IPS DF 6.9 (cell line): ENCODE measurements at regions not wholly inside any gene's neighbourhood (a gene's known extent, or its start where the extent isn't known, plus 50 kb on each side); places are given as distances from the start of the nearest gene placed in this dataset.

Experiments used
- DNase-seq: peaks from one replicate; pipeline ENCODE4 v3.0.0-alpha.2; 2013; ENCODE audit warnings: low read depth, low spot score
- H3K27ac ChIP-seq: one replicate; pipeline ENCODE4 v1.5.1; 2013; ENCODE audit warnings: low read length, control low read depth
- H3K27me3 ChIP-seq: 2 replicates; pipeline ENCODE4 v1.6.1; 2013; ENCODE audit warnings: mild to moderate bottlenecking, low read length; ENCODE audit not compliant: control insufficient read depth, insufficient read depth
- H3K36me3 ChIP-seq: 2 replicates; pipeline ENCODE4 v1.6.1; 2013; ENCODE audit warnings: low read length; ENCODE audit not compliant: control insufficient read depth, insufficient read depth
- H3K4me1 ChIP-seq: 2 replicates; pipeline ENCODE4 v1.6.1; 2013; ENCODE audit warnings: low read length; ENCODE audit not compliant: control insufficient read depth, insufficient read depth
- H3K4me3 ChIP-seq: 2 replicates; pipeline ENCODE4 v1.5.1; 2013; ENCODE audit warnings: mild to moderate bottlenecking, low read length
- H3K9me3 ChIP-seq: 2 replicates; pipeline ENCODE4 v1.6.1; 2013; ENCODE audit warnings: low read length, inconsistent platforms; ENCODE audit not compliant: control insufficient read depth, insufficient read depth
- WGBS: extraction: QIAGEN DNeasy Blood & Tissue Kit; methylation state at CpG from one replicate; pipeline ENCODE4 v1.1.7; 2013; ENCODE audit warnings: mixed read lengths, missing lambda C conversion rate; ENCODE audit not compliant: insufficient read length, insufficient coverage; 5-methylcytosine and 5-hydroxymethylcytosine counted together

- 100% methylated on average over 1 of the region's 7 CpGs for WGBS
- Histone ChIP-seq H3K27ac (no peak overlapping the region), H3K4me3 (no peak overlapping the region), H3K4me1 (no peaks in the 10 kb centered on the region), H3K9me3 (no peaks in the 10 kb centered on the region), H3K27me3 (no peaks in the 10 kb centered on the region), H3K36me3 (no peaks in the 10 kb centered on the region)
- DNase-seq: no peak
These were observed 589.6 kb downstream of the PDCD6IP start for GRCh38 chr3:34387826-34388564.

GRCh38 chr3:34388830-34389229, 590.4 kb downstream of the PDCD6IP start:
- Histone ChIP-seq H3K27ac (no peak overlapping the region), H3K9me3 (no peaks in the 10 kb centered on the region), H3K36me3 (no peaks in the 10 kb centered on the region), H3K4me1 (no peaks in the 10 kb centered on the region), H3K27me3 (no peaks in the 10 kb centered on the region), H3K4me3 (no peak overlapping the region)
- no peak for DNase-seq
- no CpG with 5 or more reads among the region's 2 CpGs for WGBS

GRCh38 chr3:34394978-34395748, 596.7 kb downstream of the PDCD6IP start:
- no peaks in the 10 kb centered on the region for H3K9me3 ChIP-seq
- no peaks in the 10 kb centered on the region for H3K36me3 ChIP-seq
- DNase-seq: no peak
- no peak overlapping the region for H3K27ac ChIP-seq
- no peak overlapping the region for H3K4me3 ChIP-seq
- WGBS: no CpG with 5 or more reads among the region's 2 CpGs
- H3K4me1 ChIP-seq: no peaks in the 10 kb centered on the region
- no peaks in the 10 kb centered on the region for H3K27me3 ChIP-seq

GRCh38 chr3:34396288-34396687, 597.9 kb downstream of the PDCD6IP start:
- Histone ChIP-seq H3K36me3 (no peaks in the 10 kb centered on the region), H3K9me3 (no peaks in the 10 kb centered on the region), H3K4me1 (no peaks in the 10 kb centered on the region), H3K27me3 (no peaks in the 10 kb centered on the region), H3K4me3 (no peak overlapping the region), H3K27ac (no peak overlapping the region)
- no peak for DNase-seq
- WGBS: no CpG with 5 or more reads among the region's 1 CpG

GRCh38 chr3:34396956-34397355, 598.5 kb downstream of the PDCD6IP start:
- H3K36me3 ChIP-seq: no peaks in the 10 kb centered on the region
- H3K4me3 ChIP-seq: no peak overlapping the region
- DNase-seq: no peak
- no peaks in the 10 kb centered on the region for H3K4me1 ChIP-seq
- H3K27ac ChIP-seq: no peak overlapping the region
- H3K27me3 ChIP-seq: no peaks in the 10 kb centered on the region
- no peaks in the 10 kb centered on the region for H3K9me3 ChIP-seq

GRCh38 chr3:34399401-34399800, 601.0 kb downstream of the PDCD6IP start:
- Histone ChIP-seq H3K27ac (no peak overlapping the region), H3K4me1 (no peaks in the 10 kb centered on the region), H3K9me3 (no peaks in the 10 kb centered on the region), H3K4me3 (no peak overlapping the region), H3K27me3 (no peaks in the 10 kb centered on the region), H3K36me3 (no peaks in the 10 kb centered on the region)
- no CpG with 5 or more reads among the region's 1 CpG for WGBS
- no peak for DNase-seq

- no peak for DNase-seq
- no CpG with 5 or more reads among the region's 1 CpG for WGBS
- no peak overlapping the region for H3K27ac ChIP-seq
These were observed 606.7 kb downstream of the PDCD6IP start for GRCh38 chr3:34405159-34405558.

GRCh38 chr3:34407281-34407680, 608.9 kb downstream of the PDCD6IP start:
- Histone ChIP-seq H3K27me3 (no peaks in the 10 kb centered on the region), H3K27ac (no peak overlapping the region), H3K36me3 (no peaks in the 10 kb centered on the region), H3K4me3 (no peak overlapping the region), H3K9me3 (no peaks in the 10 kb centered on the region), H3K4me1 (peaks cover 1% of the 10 kb centered on the region)
- DNase-seq: no peak
- WGBS: no CpG with 5 or more reads among the region's 1 CpG

More at GRCh38 chr3:34405159-34405558, 606.7 kb downstream of the PDCD6IP start:
- no peaks in the 10 kb centered on the region for H3K9me3 ChIP-seq
- no peaks in the 10 kb centered on the region for H3K36me3 ChIP-seq
- H3K4me1 ChIP-seq: peaks cover 1% of the 10 kb centered on the region
- no peak overlapping the region for H3K4me3 ChIP-seq
- H3K27me3 ChIP-seq: no peaks in the 10 kb centered on the region

- 100% methylated on average over 2 of the region's 3 CpGs for WGBS
These were observed 609.7 kb downstream of the PDCD6IP start for GRCh38 chr3:34408088-34408487.

GRCh38 chr3:34411596-34411995, 613.2 kb downstream of the PDCD6IP start:
- peaks cover 1% of the 10 kb centered on the region for H3K4me1 ChIP-seq
- no peaks in the 10 kb centered on the region for H3K9me3 ChIP-seq
- no peak overlapping the region for H3K4me3 ChIP-seq
- no peak overlapping the region for H3K27ac ChIP-seq
- no peaks in the 10 kb centered on the region for H3K27me3 ChIP-seq
- DNase-seq: no peak
- WGBS: no CpG with 5 or more reads among the region's 1 CpG
- no peaks in the 10 kb centered on the region for H3K36me3 ChIP-seq

More at GRCh38 chr3:34408088-34408487, 609.7 kb downstream of the PDCD6IP start:
- Histone ChIP-seq H3K27me3 (no peaks in the 10 kb centered on the region), H3K4me1 (peaks cover 1% of the 10 kb centered on the region), H3K9me3 (no peaks in the 10 kb centered on the region), H3K27ac (no peak overlapping the region), H3K4me3 (no peak overlapping the region), H3K36me3 (no peaks in the 10 kb centered on the region)
- DNase-seq: no peak
